Breast epithelium (tissue), 3 donors: ENCODE measurements at regions not wholly inside any gene's neighbourhood (a gene's known extent, or its start where the extent isn't known, plus 50 kb on each side); places are given as distances from the start of the nearest gene placed in this dataset.

Source experiments
- POLR2A ChIP-seq: fragments of 450-650 bp; IDR thresholded peaks from one replicate; pipeline ENCODE4 v1.6.1; 2016; ENCODE audit warnings: antibody characterized with exemption, mild to moderate bottlenecking, moderate library complexity
- POLR2AphosphoS5 ChIP-seq, 3 donors: sonication (generic); formaldehyde crosslinking; IDR thresholded peaks; one replicate each; pipeline ENCODE4 v1.6.1; 2017; ENCODE audit warnings: antibody characterized with exemption in 3 of 3

- TF ChIP-seq POLR2AphosphoS5 (IDR thresholded peaks at IDR 0.05): no peak
- TF ChIP-seq POLR2A: no peak
Observed at GRCh38 chr2:22557406-22557805, 827.6 kb upstream of the KLHL29 start.
